ENCODE measurements at regions not wholly inside any gene's neighbourhood (a gene's known extent, or its start where the extent isn't known, plus 50 kb on each side); places are given as distances from the start of the nearest gene placed in this dataset.

DNA sequence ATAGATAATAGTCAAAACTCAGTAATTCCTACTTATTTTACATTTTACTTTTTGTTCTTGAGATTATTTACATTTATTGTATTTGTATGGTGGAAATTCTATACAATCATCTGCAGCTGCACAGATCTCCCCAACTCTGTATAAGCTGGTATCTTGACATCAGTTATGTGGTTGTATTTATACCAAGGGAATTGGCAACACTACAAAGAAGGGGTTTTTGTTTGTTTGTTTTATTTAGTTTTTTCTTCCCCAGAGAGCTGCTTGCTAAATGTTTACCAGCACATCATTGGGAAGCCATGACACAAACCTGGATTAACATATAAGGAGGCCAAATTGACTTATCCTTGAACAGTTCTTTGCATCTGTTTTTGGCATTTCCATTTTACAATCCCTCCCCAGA lies 389.2 kb upstream of the KCNMB2 start:
- no peak for DNase-seq

DNA sequence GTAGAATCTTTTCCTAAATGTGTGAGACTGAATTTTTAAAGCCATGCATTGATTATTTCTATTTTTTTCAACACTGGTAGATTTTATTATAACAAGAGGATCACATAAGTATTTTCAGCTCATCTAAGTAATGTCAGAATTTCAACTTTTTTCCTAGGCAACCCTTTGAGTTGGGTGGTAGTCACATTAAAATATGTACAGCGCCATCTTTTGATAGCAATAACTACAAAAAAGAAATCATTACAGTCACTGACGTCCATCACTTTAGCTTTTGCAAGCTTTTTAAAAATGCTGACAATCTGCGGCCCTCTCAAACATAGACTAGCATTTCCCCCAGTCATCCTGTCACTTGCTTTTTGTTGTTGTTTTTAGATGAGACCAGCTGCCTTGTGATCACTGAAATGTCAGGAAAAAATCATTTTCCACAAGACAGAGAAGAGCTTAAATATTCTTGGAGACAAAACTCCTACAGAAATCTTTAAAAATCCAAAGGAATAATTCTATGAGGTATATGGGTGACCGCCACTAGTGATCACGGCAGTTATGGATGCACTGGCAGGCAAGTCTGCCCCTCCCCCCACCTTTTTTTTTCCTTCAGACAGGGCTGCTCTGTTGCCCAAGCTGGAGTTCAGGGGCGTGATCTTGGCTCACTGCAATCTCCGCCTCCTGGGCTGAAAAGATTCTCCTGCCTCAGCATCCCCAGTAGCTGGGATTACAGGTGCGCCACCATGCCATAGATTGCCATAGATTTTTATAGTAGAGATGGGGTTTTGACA lies 384.0 kb upstream of the KCNMB2 start:
- no peak for DNase-seq

- no peak for DNase-seq
Measured at GRCh38 chr3:178152988-178153387, 383.2 kb upstream of the KCNMB2 start.

- DNase-seq, result no peak
Measured at GRCh38 chr3:178155521-178155920, 380.7 kb upstream of the KCNMB2 start.

DNA sequence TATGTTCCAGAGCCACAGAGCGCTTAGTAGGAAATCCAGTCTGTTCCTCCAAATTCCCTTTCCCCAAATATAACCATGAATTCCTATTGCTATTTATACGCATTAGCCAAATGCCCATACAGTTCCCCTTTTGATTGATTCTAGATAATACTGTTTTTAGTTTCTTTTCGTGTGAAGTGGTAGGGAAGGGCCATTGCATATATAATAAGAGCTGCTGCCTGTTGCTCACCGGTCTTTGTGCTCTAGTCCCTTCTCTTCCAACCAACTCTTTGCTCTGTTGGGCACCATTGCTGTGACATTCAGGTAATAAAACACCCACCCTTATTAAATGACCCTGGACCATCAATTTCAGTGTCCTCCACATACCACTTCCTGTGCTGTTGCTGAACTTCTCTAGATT lies 379.9 kb upstream of the KCNMB2 start:
- no peak for DNase-seq

GRCh38 chr3:178159691-178160220 lies 376.5 kb upstream of the KCNMB2 start:
- no peak for DNase-seq

- DNase-seq, result no peak
Measured at GRCh38 chr3:178169421-178169820, 366.8 kb upstream of the KCNMB2 start.

- no peak for DNase-seq
Measured at GRCh38 chr3:178170698-178171535, 365.3 kb upstream of the KCNMB2 start.

GRCh38 chr3:178172121-178172520 lies 364.1 kb upstream of the KCNMB2 start:
- no peak for DNase-seq

- no peak for DNase-seq
Measured at GRCh38 chr3:178174201-178174915, 361.9 kb upstream of the KCNMB2 start.

DNA sequence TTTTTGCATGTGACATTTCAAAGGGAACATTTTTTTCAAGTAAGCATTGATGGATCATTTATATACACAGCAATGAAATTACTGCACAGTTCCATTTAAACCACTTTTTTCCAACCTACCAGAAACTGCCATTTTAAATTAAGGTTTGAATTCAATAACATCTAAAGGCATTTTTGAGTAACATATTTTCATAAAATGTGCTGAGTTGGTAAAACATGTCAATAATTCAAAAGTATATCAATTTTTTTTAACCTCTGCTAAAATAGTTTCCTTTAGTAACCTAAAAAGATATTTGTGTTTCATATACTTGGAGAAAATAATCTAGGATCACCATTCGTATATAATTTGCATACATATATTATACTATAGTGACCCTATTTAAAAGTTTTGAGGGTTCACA lies 355.1 kb upstream of the KCNMB2 start:
- no peak for DNase-seq

DNA sequence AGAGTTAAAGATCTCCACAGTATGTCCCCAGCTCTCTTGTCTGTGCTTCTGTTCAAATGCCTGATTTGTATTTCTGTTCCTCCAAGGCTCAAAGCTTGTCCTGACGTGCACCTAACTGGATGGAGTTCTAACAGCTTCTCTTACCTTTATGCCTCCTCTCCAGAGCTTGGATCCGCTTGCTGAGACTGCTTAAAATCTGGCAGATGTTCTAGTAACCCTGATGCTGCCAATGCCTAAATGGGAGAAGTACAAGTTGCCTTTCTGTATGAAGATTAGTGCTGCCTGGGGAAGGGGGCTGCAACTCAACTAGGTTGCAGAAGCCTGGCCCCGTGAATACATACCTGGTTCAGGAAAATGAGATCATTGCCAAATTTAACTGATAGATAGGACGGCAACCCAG lies 354.5 kb upstream of the KCNMB2 start:
- DNase-seq, result no peak

GRCh38 chr3:178182337-178182779 lies 353.9 kb upstream of the KCNMB2 start:
- DNase-seq, result no peak

DNA sequence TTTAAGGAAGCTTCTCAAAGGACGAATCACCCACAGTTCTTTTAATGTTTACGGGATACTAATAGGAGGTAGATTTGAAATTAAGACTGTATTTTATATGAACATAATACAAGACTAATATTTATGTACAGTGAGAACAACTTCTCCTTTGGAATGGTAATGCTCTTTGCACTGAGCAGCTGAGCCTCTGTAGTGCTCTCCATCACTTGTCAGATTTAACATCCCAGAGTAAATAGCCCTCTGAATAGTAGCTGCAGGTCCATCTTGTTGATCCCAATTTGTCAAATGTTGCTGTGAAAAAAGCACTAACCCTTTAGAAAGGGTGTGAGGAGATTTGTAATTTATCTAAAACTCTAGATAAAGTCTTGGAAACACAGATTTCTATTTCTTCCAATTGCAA lies 351.4 kb upstream of the KCNMB2 start:
- no peak for DNase-seq

DNA sequence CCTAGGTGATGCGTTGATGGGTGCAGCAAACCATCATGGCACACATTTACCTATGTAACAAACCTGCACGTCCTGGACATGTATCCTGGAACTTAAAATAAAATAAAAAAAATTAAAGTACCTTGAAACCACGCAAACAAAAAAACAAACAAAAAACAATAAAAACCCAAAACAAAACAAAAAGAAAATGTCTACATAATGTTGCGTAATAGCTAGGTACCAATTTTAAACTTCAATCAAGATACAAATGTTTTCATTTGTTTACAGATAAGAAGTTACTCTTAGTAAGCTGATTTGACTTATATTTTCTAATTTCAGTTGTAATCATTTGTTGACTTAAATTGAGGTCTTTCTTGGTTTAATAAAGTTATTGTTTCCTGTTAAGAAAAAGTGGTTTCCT lies 349.6 kb upstream of the KCNMB2 start:
- DNase-seq, result no peak

GRCh38 chr3:178189854-178190253 lies 346.4 kb upstream of the KCNMB2 start:
- DNase-seq, result no peak

DNA sequence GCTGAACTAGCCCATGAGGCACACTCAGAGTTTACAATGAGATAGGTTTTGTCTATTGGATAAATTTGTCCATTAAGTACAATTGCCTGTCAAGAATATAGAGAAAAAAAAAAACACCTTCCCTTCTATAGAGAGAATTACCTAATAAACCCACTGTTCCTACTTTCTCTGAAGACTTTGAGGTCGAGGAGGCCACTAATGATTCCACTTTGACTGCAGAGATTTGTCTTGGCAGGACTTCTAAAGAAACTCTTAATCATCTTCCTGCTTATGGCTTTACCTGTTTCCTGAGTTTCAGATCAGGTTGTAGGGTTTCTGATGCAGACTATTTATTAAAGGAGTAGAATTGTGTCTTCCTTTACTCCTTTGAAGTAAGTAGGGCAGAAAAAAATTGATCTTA lies 342.4 kb upstream of the KCNMB2 start:
- no peak for DNase-seq

GRCh38 chr3:178194539-178194938 lies 341.7 kb upstream of the KCNMB2 start:
- DNase-seq, result no peak

- DNase-seq, result no peak
Measured at GRCh38 chr3:178195824-178196223, 340.4 kb upstream of the KCNMB2 start.

DNA sequence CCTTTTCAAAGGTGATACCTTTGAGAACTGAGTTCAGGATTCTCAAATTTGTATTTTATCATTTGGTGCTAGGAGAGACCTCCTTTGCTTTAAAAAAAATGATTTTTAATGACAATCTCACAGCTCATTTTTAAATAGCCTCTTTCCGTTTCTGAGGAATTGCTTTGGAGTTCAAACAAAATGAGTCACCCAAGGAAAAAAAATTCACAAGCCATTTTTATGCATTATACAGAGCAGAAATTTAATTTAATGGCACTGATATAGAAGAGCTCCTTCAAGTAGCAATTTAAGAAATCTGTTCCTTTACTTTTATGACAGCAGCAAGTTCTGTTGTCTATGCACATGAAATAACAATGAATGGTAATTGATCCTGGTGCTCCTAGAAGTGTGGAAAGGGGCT lies 337.9 kb upstream of the KCNMB2 start:
- no peak for DNase-seq

DNA sequence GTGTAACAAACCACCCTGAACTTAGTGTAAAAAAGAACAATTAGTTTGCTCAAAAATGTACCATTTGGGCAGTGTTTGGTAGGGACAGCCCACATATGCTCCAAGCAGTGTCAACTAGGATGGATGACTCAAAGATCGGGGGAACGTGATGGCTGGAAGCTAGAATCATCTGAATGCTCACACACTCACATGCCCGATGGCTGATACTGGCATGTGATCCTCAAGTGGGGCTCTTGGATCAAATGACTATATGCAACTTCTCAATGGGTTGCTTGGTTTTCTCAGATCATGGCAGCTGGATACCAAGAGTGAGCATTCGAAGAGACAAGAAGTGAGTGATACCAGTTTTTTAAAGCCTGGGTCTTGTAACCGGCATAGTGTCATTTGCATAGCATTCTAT lies 335.9 kb upstream of the KCNMB2 start:
- no peak for DNase-seq

- no peak for DNase-seq
Measured at GRCh38 chr3:178201714-178202113, 334.5 kb upstream of the KCNMB2 start.

GRCh38 chr3:178202194-178202593 lies 334.0 kb upstream of the KCNMB2 start:
- no peak for DNase-seq
